ENCODE measurements at regions not wholly inside any gene's neighbourhood (a gene's known extent, or its start where the extent isn't known, plus 50 kb on each side); places are given as distances from the start of the nearest gene placed in this dataset.

DNA sequence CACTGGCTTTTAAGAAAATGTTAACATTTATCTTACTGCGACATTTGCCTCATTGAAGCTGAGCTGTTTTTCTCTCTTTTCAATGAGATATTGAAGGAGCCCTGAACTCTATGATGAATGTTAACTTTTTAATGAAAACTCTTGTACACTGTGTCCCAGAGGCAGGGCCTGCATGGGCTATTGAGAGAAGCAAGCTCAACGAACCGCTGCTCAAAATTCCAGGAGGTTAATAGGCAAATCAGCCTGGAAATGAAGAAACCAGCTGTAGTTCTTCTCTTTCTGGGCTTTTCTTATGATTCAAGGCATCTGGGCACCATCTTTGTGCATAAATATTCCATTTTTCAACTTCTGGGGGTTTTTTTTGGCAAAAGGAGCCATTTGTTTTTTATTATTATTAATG lies 168.4 kb upstream of the NPVF start:
- Histone ChIP-seq H3K79me2 (ENCODE audit: low read depth) (no peaks in the 10 kb centered on the region), H3K9me3 (ENCODE audit: insufficient read depth, low read depth) (no peaks in the 10 kb centered on the region), H3K27me3 (ENCODE audit: insufficient read depth, low read depth) (peaks cover 89% of the 10 kb centered on the region), H3K4me3 (no peak overlapping the region), H3K27ac (no peak overlapping the region), H4K20me1 (ENCODE audit: insufficient read depth) (no peaks in the 10 kb centered on the region), H3F3A (ENCODE audit: insufficient read depth, low read depth) (no peaks in the 10 kb centered on the region), H3K36me3 (ENCODE audit: low read depth) (no peaks in the 10 kb centered on the region), H3K4me1 (replicated peaks; ENCODE audit: insufficient read depth) (no peaks in the 10 kb centered on the region), H3K4me2 (no peak overlapping the region), H3K9me2 (ENCODE audit: insufficient read depth) (no peaks in the 10 kb centered on the region), H2AFZ (no peak overlapping the region)
- no peak for DNase-seq
- intact Hi-C loops (cut with micrococcal nuclease; ENCODE audit: unreplicated experiment): loop anchor here (10.0 kb wide), 1 partner anchor 968 kb away; no protein-coding TSS in a partner anchor
- ChIA-PET POLR2A (ENCODE audit: unreplicated experiment) (no interaction called here), CTCF (no interaction called here)
- TF ChIP-seq, protein P1, sequence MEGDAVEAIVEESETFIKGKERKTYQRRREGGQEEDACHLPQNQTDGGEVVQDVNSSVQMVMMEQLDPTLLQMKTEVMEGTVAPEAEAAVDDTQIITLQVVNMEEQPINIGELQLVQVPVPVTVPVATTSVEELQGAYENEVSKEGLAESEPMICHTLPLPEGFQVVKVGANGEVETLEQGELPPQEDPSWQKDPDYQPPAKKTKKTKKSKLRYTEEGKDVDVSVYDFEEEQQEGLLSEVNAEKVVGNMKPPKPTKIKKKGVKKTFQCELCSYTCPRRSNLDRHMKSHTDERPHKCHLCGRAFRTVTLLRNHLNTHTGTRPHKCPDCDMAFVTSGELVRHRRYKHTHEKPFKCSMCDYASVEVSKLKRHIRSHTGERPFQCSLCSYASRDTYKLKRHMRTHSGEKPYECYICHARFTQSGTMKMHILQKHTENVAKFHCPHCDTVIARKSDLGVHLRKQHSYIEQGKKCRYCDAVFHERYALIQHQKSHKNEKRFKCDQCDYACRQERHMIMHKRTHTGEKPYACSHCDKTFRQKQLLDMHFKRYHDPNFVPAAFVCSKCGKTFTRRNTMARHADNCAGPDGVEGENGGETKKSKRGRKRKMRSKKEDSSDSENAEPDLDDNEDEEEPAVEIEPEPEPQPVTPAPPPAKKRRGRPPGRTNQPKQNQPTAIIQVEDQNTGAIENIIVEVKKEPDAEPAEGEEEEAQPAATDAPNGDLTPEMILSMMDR (conservative IDR thresholded peaks at IDR 0.05): no peak
- TF ChIP-seq EZH2 (IDR thresholded peaks at IDR 0.05; ENCODE audit: low read depth): no peak
- BruUV-seq (replicated peaks): no TSS peak

DNA sequence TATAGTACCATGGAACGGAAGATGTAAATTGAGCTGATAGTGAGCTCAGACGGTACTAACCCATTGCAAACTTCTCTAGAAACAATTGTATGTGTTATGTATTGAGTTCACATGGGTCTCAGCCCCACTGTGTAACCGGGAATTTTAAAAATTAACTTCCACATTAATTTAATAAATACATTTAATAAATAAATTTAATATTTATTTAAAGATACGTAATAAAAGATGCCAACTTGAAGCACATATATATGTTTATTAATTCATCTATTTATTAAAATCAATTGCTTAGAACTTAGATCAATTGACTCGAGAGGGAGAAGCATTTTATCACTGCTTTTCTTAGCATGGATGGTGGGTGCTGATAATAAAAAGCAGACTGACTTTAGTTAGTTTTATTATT lies 170.1 kb upstream of the NPVF start:
- no peak overlapping the region for H3K4me2 ChIP-seq
- DNase-seq: no peak
- H3K9me3 ChIP-seq (ENCODE audit: insufficient read depth, low read depth): no peaks in the 10 kb centered on the region
- POLR2A ChIA-PET (ENCODE audit: unreplicated experiment): interaction anchor here (0.6 kb wide), 1 partner anchor 13 kb away, joined by 4 read pairs; no protein-coding TSS in a partner anchor
- no peak overlapping the region for H3K4me3 ChIP-seq
- no peaks in the 10 kb centered on the region for H3F3A ChIP-seq (ENCODE audit: insufficient read depth, low read depth)
- H3K79me2 ChIP-seq (ENCODE audit: low read depth): no peaks in the 10 kb centered on the region
- H3K4me1 ChIP-seq (replicated peaks; ENCODE audit: insufficient read depth): no peaks in the 10 kb centered on the region
- no peaks in the 10 kb centered on the region for H3K36me3 ChIP-seq (ENCODE audit: low read depth)
- peaks cover 87% of the 10 kb centered on the region for H3K27me3 ChIP-seq (ENCODE audit: insufficient read depth, low read depth)
- intact Hi-C loops (cut with micrococcal nuclease; ENCODE audit: unreplicated experiment): loop anchor here (10.0 kb wide), 1 partner anchor 966 kb away; no protein-coding TSS in a partner anchor
- no peaks in the 10 kb centered on the region for H3K9me2 ChIP-seq (ENCODE audit: insufficient read depth)
- H4K20me1 ChIP-seq (ENCODE audit: insufficient read depth): no peaks in the 10 kb centered on the region
- CTCF ChIA-PET: no interaction called here
- H3K27ac ChIP-seq: no peak overlapping the region
- TF ChIP-seq, protein P1 (conservative IDR thresholded peaks at IDR 0.05): no peak
- TF ChIP-seq EZH2 (IDR thresholded peaks at IDR 0.05; ENCODE audit: low read depth): no peak
- no peak overlapping the region for H2AFZ ChIP-seq
- BruUV-seq (replicated peaks): no TSS peak

DNA sequence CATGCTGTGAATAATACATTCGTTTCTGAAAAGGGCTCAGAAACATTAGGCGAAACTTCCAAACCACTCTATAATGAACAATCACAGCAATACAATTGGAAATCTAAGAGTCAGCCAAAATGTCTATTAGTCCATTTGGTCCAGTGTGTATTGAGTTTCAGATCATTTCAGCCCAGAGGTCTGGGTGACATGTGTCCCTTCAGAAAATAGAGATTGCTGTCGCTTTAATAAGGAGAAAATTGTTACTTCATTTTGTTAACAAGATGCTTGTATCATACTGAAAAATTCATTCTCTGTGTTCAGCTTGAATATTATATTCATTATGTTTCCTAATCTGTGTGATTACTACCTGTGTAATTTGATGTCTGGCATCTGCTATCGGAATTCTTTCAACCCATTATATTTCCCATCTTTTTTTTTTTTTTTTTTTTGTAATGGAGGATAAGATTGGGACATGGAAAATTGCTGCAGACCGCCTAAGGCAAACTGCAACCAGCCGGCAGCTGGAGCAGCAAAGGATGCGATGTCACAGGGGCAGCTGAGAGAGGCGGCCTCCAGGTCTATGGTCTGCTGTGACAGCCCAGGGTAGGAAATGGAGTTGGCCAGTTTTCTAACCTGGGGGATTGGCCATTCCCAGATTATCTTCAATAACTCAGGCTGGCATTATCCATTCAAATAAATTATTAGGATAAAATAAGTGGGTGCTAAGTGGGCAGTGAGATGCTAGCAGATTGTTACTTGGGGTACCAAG lies 170.9 kb upstream of the NPVF start:
- Histone ChIP-seq H3K4me3 (no peak overlapping the region), H3K4me2 (no peak overlapping the region), H3K9me3 (ENCODE audit: insufficient read depth, low read depth) (no peaks in the 10 kb centered on the region), H3K4me1 (replicated peaks; ENCODE audit: insufficient read depth) (no peaks in the 10 kb centered on the region), H3K27me3 (ENCODE audit: insufficient read depth, low read depth) (peaks cover 87% of the 10 kb centered on the region), H3F3A (ENCODE audit: insufficient read depth, low read depth) (no peaks in the 10 kb centered on the region), H3K36me3 (ENCODE audit: low read depth) (no peaks in the 10 kb centered on the region), H3K27ac (no peak overlapping the region), H4K20me1 (ENCODE audit: insufficient read depth) (no peaks in the 10 kb centered on the region), H3K79me2 (ENCODE audit: low read depth) (no peaks in the 10 kb centered on the region), H2AFZ (no peak overlapping the region), H3K9me2 (ENCODE audit: insufficient read depth) (no peaks in the 10 kb centered on the region)
- ChIA-PET CTCF (interaction anchor here (0.7 kb wide), 1 partner anchor 1106 kb away, joined by 13 read pairs; no protein-coding TSS in a partner anchor), POLR2A (ENCODE audit: unreplicated experiment) (interaction anchor here (0.6 kb wide), 1 partner anchor 13 kb away, joined by 4 read pairs; no protein-coding TSS in a partner anchor)
- no peak for DNase-seq
- BruUV-seq (replicated peaks): no TSS peak
- intact Hi-C loops (cut with micrococcal nuclease; ENCODE audit: unreplicated experiment): loop anchor here (10.0 kb wide), 1 partner anchor 966 kb away; no protein-coding TSS in a partner anchor
- TF ChIP-seq, protein P1 (conservative IDR thresholded peaks at IDR 0.05): no peak
- no peak for TF ChIP-seq EZH2 (IDR thresholded peaks at IDR 0.05; ENCODE audit: low read depth)
